T-helper 1 cell treated with Interleukin-12 subunit alpha and Interleukin-12 subunit beta and Interleukin-4 antibody, amounts not matched to agents 30 ng/mL and 1 ng/mL, for 36 hours (primary cell): ENCODE measurements at regions not wholly inside any gene's neighbourhood (a gene's known extent, or its start where the extent isn't known, plus 50 kb on each side); places are given as distances from the start of the nearest gene placed in this dataset.
"Not testable (repeated sequence)": the region's sequence is repeated elsewhere in the genome, so short reads cannot be mapped to it uniquely, and the experiment has no call there.

Experiments
- intact Hi-C: fragments of 100-400 bp; cut with micrococcal nuclease; formaldehyde crosslinking; loops from one replicate; pipeline ENCODE4 v1.15.1; 2024

DNA sequence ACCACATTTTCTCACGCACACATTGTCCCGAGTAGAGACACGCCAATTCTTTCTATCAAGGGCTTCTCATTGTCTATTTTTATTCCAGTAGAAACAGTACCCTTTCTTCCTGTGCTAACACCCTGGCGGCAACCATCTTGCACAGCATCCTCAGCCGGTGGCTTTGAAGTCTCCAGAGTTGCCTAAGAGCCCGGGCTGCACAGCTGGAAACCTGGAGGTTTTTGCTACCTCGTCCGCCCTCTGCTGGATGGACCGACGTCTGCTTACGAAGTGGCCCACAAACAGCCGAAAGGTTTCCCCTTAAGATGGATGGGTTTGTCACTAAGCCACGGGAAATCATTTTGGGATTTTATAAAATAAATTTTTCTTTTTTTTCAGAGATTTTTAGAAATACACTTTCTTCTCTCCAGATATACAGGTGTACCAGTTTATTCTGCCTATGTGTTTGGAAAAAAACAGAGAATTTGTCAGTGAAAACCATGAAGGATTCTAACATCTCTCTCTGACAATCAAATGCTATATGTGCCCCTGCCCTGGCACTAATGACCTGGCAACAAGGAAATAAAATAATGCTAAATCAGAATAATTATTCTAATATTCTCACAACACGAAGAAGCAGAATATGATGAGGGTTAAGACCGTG, 81.8 kb upstream of the FAM204A start:
- intact Hi-C loops: loop anchor here (1.0 kb wide), 3 partner anchors 82 to 928 kb away; partner anchors contain the start of gene FAM204A

DNA sequence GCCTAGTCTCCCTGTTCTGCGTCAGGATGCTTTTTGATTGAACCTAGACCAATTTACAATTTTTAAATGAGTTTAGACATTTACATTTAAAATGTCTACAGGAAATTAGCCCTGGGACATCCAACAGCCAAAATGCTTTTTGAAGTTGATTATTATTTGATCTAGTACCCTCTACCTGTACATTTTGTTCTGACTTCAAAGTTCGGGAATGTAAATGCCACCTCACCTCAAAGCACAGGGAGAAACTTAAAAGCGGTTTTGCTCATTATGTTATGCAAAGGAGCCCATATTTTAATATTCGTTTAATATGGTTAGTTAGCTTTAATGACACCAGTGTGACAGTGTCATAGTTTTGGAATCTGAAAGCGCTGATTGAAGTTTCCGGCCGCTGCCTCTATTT, 80.1 kb upstream of the FAM204A start:
- intact Hi-C loops: no loop called here

DNA sequence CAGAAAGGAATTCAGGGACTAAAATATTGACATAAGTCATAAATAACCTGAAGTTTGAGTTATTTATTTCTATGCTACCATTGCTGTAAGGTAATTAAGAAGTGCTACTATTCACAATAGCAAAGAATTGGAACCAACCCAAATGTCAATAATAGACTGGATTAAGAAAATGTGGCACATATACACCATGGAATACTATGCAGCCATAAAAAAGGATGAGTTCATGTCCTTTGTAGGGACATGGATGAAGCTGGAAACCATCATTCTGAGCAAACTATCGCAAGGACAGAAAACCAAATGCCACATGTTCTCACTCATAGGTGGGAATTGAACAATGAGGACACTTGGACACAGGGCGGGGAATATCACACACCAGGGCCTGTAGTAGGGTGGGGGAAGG, 77.9 kb upstream of the FAM204A start:
- intact Hi-C loops: not testable (repeated sequence)

DNA sequence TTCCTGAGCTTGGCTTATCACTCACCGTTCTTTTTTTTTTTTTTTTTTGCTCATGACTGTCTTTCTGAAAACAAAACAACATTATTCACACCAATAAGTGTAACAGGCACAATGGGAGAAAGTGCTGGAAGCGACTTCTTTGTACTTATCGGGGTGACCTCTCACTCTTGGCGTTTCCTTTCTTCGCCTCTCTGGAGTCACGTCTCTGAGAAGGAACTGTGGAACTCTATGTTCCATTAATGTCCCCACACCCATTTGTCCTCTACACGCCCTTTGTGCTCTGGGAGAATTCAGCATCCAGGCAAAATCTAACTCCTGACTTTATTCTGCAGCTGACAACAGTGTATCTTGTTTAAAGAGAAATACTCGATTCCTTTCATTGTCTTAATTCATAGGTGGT, 70.8 kb upstream of the FAM204A start:
- intact Hi-C loops: no loop called here

DNA sequence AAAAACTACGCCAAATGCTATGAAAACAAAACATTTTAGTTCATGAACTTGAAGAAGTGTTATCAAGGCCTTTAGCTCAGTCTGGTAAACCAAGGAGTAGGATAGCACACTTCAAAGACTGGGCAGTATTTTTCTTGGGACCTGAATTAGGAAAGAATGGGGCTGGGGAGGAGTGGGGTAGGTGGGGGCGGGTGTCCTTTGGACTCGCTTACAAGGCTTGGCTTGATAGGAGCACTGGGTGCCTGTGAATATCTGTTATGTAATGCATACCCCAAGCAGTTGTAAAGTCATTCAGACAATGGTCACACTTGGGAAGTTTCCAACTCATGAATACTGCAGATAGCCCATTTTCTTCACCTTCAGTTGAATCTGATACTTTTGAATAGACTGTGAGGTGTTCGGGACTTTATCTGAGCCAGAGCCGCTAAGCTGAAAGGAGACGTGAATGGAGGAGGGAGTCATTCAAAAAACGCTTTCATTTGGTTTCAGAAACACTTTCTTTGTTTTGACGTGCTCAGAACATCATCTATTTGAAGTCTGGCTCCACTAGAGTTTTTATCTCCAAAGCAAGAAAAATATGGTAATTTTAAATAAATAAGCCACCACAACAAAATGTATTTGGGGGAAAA, 70.1 kb upstream of the FAM204A start:
- intact Hi-C loops: no loop called here

DNA sequence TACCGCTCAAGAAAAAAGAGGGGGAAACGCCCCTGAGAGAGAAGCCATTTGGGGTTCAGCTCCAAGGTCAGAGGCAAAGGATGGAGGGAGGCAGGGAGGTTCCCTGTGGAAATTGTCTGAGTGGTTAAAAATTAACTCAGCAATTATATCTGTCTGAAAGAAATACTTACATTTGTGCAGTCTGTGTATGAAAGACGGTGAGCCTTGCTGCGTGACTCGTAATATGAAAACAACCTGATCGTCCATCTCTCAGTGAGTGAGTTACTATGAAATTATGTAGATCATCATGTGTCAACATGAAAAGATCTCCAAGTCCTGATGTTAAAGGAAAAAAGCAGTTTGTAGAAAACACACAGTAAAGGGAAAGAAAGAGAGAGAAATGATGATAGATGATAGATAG, 67.2 kb upstream of the FAM204A start:
- intact Hi-C loops: no loop called here

DNA sequence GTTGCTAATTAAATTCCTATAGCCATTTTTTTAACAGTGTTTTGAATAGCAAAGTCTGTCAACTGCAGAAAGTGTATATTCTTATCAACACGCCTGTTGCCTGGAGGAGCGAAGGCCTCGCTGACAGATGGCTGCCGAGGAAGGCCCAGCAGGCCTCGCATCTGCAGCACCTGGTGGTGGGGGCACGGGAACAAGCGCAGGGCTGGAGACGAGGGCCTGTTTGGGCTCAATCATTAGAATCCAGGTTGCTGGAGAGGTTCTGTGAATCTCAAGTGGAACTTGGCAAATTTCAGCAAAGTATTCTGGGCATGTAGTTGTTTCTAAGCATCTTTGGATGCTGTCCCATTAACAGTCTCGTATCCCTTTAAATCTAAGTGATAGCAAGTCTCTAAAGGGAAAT, 66.1 kb upstream of the FAM204A start:
- intact Hi-C loops: no loop called here

DNA sequence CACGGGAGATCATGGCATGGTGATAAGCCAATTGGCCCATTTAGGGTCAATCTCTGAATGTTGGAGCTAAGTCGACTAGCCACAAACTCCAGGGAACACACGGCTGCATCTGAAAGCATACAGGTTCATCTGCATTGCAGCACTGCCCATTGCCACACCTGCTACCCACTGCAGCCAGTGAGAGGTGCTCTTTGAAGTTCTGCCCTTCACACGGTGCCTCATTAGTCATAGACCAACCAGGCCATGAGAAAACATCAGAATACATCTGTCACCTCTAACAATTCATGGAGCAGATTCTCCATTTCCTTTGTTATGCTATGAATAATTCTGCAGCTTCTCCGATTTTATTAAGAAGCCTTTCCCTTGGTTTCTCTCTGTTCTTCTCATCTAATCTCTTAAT, 65.7 kb upstream of the FAM204A start:
- intact Hi-C loops: no loop called here

DNA sequence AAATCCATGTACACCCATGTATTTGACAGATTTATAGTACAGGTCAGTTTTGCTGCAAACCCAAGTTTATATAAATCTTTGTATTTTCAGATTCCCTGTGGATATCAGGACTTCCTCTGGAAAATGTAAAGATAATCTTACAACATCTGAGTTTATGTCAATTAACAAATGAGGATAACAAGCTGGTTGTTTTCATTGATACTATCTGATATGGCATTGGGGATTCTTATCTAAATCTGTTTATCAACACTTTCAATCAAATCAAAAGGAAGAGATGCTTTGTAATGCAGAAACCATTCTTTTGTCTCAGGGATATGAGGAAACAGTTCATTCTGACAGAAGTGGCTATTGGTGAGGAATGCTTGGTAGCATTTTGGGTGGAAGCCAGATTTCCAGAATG, 64.9 kb upstream of the FAM204A start:
- intact Hi-C loops: no loop called here

DNA sequence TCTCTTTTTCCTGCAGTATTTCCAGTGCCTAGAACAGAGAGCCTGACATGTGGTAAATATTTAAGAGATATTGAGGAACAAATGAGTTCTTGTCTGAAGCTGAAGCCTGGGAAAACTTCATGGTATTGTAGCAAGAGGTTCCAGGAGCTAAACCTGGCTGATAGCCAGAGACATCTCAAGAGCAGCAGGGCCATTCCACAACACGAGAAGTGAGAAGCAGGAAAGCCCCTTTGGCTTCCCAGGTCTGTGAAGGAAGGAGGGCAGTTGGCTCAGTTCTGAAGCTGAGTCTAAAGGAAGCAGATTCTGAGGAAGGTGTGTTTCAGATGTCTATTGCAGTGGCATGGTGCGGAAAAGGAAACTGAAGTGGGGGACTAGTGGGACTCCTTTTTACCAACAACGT, 63.8 kb upstream of the FAM204A start:
- intact Hi-C loops: no loop called here

DNA sequence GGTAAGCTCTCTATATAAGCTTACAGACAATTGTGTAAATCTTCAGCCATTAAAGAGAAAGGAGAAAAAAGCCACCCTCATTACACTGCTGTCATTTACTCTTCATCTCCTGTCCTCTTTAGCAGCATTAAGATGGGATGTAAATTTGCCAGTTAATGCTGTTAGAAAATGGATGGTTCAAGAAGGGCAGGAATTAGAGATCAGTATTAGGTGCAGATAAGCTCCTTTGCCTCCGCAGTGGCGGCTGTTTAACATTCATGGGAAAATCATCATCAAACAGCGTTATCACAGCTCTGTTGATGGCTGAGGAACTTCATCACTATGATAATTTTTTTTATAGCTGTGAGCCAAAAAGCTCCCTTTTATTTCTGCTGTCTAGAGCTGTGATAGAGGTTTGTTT, 61.8 kb upstream of the FAM204A start:
- intact Hi-C loops: no loop called here

DNA sequence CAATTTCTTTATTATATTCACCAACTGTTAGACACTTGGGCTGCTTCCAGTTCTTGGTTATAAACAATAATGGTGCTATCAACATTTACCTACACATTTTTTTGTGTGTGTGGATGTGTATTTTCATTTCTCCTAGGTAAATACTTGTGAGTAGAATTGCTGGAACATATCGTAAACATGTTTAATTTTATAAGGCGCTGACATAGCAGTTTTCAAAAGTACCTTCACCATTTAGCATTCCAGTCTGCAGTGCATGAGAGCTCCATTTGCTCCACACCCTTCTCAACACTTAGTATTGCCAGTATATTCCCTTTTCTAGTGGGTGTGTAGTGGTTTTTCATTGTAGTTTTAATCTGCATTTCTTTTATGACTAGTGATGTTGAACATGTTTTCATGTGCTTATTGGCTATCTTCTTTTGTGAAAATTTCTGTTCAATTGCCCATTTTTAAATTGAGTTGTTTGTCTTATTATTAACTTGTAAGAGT, 59.6 kb upstream of the FAM204A start:
- intact Hi-C loops: no loop called here

DNA sequence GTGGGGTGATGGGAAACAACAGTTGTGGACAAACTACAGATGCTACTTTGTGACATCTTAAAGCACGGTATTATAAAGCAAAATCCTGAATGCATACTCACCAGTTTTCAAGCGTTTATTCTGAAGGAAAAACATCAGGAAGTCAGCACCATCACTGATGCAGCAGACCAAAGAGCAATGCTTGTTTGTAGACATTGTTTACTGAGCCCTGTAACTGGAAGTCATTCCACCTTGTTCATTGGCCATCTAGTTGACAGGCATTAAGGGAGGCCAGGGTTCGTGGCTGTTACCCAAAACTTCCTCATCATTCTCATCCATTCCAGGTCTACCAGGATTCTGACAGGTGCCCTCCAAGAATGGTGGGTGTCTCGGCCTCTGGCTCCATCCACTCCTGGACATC, 55.3 kb upstream of the FAM204A start:
- intact Hi-C loops: no loop called here

DNA sequence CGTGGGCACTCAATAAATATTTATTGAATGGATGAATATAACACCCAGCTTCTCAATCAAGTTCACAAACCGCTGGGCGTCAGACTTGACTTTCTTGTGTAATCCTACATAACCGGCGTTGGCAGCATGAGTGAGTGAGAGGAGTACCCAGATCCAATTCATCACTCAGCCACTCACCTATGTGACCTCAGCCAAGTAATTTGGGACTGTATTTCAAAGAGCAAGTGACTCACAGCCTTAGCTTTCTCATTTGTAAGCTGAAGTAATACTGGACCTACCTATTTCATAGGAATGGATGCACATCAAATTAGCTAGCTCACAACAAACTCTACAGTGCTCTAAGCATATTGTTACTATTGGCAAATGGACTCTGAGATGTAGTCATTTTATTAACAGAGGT, 53.8 kb upstream of the FAM204A start:
- intact Hi-C loops: no loop called here

DNA sequence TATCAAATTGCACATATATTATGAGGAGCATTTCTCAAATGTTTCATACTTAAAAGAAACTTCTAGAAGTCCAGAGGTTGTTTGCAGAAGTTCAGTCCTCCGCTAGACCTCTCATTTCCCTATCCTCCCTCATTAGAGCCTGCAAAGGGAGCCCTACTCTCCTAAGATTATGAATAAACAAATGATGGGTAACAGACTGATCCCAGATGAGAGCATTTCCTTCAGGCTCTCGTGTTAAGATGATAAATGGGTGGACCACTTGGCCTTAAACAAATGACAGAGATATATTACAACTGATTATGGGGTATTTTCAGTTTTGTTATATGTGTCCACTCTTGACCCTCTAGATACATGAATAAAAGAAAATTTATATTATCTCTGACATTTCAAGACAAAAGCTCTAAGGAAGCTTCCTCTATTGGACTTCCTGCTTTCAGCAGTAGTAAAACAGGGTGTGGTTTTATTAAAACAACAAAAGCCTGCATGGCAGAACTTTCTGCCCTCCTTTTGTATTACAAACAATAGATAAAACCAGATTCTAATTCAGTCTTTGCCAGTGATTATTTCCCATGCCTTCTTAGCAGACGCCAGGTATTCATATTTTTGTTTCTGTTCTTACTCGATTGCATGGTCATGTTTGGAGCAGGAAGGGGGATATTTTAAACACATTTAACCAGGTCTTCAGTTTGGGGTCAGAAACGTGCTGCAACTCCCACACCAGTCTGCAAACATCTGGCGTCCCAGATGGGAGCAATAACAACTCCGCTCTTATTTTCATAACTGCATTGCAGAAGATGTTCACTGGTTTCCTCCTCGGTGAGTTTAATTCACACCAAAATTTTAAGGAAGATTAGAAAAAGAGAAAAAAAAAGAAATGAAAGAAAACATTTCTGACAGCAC, 52.4 kb upstream of the FAM204A start:
- intact Hi-C loops: no loop called here

DNA sequence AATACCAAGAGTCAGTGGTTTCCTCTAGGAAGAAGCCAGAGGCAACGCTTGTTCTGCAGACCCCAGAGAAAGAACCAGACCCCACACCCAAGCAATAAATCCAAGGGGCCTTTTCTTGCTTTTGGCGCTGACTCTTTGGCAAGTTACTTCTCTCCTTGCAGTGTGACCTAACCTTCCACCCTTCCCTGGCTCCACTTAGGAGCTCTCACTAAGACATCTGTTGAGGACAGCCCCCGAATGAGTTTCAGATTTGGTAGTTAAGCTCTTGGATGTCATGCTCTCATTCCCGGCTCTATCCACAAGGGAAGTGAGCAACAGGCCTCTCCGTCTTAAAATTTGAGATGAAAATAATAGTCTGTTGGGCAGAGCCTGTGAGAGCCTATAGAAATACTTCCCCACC, 50.6 kb upstream of the FAM204A start:
- intact Hi-C loops: no loop called here
